Skeletal muscle satellite cell (primary cell): ENCODE measurements at regions not wholly inside any gene's neighbourhood (a gene's known extent, or its start where the extent isn't known, plus 50 kb on each side); places are given as distances from the start of the nearest gene placed in this dataset.

ENCODE experiments used
- H3K27me3 ChIP-seq: 2 replicates; pipeline ENCODE4 v1.7.0; 2013; ENCODE audit warnings: low read length; ENCODE audit not compliant: control insufficient read depth, insufficient read depth
- H3K36me3 ChIP-seq: 2 replicates; pipeline ENCODE4 v1.7.0; 2013; ENCODE audit warnings: mild to moderate bottlenecking, control low read depth, low read length; ENCODE audit not compliant: insufficient read depth
- H3K4me1 ChIP-seq: 2 replicates; pipeline ENCODE4 v1.7.0; 2013; ENCODE audit warnings: low read length; ENCODE audit not compliant: control insufficient read depth, insufficient read depth
- H3K4me2 ChIP-seq: 2 replicates; pipeline ENCODE4 v1.7.0; 2013; ENCODE audit warnings: mild to moderate bottlenecking, low read length
- H3K4me3 ChIP-seq: 2 replicates; pipeline ENCODE4 v1.7.0; 2013; ENCODE audit warnings: low read length
- H3K9ac ChIP-seq: 2 replicates; pipeline ENCODE4 v1.7.0; 2013; ENCODE audit warnings: mild to moderate bottlenecking, low read depth, low read length, moderate library complexity
- H3K9me3 ChIP-seq: replicated peaks from 2 replicates; pipeline ENCODE4 v1.7.0; 2013; ENCODE audit warnings: mild to moderate bottlenecking, control low read depth, low read length

DNA sequence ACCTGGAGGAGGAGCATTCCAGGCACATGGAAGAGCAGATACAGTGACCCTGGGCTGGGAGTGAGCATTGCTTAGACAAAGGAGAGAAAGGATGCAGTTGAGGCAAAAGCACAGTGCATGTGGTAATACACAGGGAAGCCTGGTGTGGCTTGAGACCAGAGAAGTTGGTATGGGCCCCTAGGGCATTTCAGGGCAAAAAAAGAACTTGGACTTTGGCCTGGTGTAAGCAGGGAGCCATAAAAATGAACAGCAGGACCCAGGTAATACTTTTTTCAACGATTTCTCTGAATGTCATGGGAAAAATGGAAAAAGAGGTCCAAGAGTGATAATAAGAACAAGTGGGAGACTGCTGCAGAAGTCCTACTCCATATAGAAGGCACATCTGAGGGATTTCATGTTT, 163.9 kb downstream of the ASCL4 start:
- Histone ChIP-seq H3K27me3 (no peaks in the 10 kb centered on the region), H3K4me1 (no peaks in the 10 kb centered on the region), H3K4me2 (no peak overlapping the region), H3K4me3 (no peak overlapping the region), H3K36me3 (no peaks in the 10 kb centered on the region), H3K9ac (no peak overlapping the region), H3K9me3 (no peaks in the 10 kb centered on the region)

DNA sequence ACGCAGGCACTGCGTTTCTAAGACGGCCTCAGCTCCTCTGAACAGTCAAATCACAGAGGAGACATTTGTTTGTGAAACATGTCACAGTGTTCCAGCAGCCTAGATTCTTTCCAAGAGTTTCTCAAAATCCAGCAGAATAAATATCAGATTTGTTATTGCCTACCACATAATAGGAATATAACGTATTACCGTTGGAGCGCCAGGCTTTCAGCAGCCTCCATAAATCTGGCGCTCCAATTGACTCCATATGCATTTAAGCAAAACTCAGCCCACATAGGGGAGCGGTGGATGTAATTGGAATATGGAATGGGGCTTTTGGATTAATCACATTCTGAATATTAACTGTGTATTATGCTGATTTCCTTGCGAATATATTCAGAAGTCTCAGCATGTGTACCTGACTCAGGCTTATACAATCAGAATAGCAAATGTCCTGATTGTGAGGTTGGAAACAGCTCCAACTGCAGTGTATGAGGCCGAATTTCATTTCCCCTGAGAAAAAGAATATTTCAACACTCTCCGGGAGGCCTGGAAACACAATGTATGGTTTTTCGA, 174.0 kb downstream of the ASCL4 start:
- Histone ChIP-seq H3K27me3 (no peaks in the 10 kb centered on the region), H3K4me2 (no peak overlapping the region), H3K4me3 (no peak overlapping the region), H3K4me1 (no peaks in the 10 kb centered on the region), H3K36me3 (no peaks in the 10 kb centered on the region), H3K9me3 (peaks cover 3% of the 10 kb centered on the region), H3K9ac (no peak overlapping the region)

GRCh38 chr12:107951024-107951423, 176.5 kb downstream of the ASCL4 start:
- H3K9me3 ChIP-seq, result peaks cover 3% of the 10 kb centered on the region
- no peak overlapping the region for H3K4me2 ChIP-seq
- no peaks in the 10 kb centered on the region for H3K4me1 ChIP-seq
- H3K36me3 ChIP-seq, result no peaks in the 10 kb centered on the region
- H3K27me3 ChIP-seq, result no peaks in the 10 kb centered on the region
- no peak overlapping the region for H3K9ac ChIP-seq
- no peak overlapping the region for H3K4me3 ChIP-seq

DNA sequence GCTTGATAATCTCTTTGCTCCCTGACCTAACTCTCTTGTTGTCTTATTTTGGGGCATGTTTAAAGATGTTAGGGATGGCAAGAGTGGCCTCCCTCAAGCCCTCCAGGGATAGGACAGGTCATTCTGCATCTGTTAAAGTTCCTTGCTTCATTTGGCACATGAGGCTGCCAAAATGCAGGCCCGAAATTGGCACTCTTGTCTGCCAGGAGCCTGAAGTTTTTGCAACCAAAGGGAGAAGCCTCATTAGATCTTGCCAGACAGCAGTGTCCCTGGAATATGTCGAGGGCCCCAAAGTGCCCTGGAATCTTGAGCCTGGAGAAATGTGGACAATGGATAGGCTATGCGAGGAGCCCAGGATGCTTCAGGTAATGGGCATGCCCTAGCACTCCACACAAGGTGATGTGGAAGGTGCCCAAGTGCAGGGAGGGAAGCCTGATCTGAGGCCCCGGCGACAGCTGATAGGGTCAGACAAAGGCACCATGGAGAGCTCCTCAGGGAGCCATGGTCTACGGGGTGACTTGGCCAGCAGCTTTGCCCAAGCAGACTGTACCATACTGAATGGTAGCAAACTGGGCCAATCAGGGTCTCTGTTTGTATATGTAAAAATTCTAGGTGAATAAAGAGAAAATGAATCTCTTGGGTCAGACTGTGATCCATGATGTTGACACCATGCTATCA, 173.0 kb upstream of the WSCD2 start:
- H3K27me3 ChIP-seq, result no peaks in the 10 kb centered on the region
- H3K9me3 ChIP-seq, result peaks cover 8% of the 10 kb centered on the region
- no peak overlapping the region for H3K4me2 ChIP-seq
- H3K9ac ChIP-seq, result no peak overlapping the region
- no peaks in the 10 kb centered on the region for H3K36me3 ChIP-seq
- H3K4me1 ChIP-seq, result no peaks in the 10 kb centered on the region
- H3K4me3 ChIP-seq, result no peak overlapping the region

DNA sequence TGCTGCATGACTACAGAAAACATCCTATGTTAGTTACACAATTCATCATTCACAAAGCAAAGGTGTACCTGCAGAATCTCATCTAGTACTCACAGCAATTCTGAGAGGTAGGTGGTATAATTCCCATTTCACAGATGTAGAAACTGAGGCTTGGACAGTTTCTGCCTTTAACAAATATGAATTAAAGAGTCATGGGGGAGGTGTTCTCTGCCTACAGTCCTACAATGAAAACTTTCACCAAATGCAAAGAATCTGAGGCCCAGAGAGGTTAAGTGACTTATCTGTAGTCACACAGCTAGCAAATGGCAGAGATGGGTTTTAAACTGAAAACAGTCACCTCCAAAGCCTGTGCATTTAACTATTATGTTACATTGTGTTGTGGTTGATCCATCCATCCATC, 171.6 kb upstream of the WSCD2 start:
- Histone ChIP-seq H3K9me3 (peaks cover 5% of the 10 kb centered on the region), H3K9ac (no peak overlapping the region), H3K4me3 (no peak overlapping the region), H3K4me2 (no peak overlapping the region), H3K36me3 (no peaks in the 10 kb centered on the region), H3K4me1 (no peaks in the 10 kb centered on the region), H3K27me3 (no peaks in the 10 kb centered on the region)

DNA sequence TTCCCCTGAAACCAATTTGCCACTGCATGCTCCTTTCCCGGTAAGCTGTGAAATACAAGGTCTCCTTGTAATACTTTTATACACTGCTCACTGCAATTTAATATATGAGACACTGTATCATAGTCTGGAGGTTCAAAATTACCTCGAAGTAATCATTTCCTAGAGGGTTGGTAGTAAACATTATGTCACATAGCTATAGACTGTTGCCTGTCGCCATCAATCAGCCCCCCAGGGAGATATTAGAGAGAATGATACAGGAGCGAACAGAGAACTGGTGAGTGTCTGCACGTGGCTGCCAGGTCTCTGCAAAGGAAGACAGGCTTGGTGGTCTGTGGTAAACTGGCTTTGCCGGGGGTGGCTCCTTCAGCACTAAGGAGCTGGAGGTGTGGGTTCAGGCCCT, 165.5 kb upstream of the WSCD2 start:
- H3K36me3 ChIP-seq, result no peaks in the 10 kb centered on the region
- no peak overlapping the region for H3K4me2 ChIP-seq
- H3K9ac ChIP-seq, result no peak overlapping the region
- no peaks in the 10 kb centered on the region for H3K27me3 ChIP-seq
- peaks cover under 1% of the 10 kb centered on the region for H3K9me3 ChIP-seq
- no peak overlapping the region for H3K4me3 ChIP-seq
- H3K4me1 ChIP-seq, result no peaks in the 10 kb centered on the region

DNA sequence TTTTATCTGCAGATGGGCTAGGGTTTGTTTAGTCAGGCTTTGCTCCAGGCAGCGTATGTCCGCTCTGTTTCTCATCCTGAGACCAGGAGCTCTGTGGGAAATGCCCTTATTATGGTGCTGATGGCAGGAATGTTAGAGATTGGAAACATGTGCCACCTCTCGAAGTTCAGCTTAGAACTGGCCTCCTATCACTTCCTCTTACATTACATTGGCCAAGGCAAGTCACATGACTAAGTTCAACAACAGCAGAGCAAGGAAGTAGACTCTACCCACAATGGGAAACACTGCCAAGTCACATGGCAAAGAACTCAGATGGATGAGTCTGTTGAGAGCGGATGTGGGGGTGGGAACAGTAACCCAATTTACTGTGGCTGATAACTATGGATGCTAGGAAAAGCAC, 161.9 kb upstream of the WSCD2 start:
- Histone ChIP-seq H3K4me2 (no peak overlapping the region), H3K4me1 (no peaks in the 10 kb centered on the region), H3K9me3 (no peaks in the 10 kb centered on the region), H3K4me3 (no peak overlapping the region), H3K27me3 (no peaks in the 10 kb centered on the region), H3K36me3 (no peaks in the 10 kb centered on the region), H3K9ac (no peak overlapping the region)

DNA sequence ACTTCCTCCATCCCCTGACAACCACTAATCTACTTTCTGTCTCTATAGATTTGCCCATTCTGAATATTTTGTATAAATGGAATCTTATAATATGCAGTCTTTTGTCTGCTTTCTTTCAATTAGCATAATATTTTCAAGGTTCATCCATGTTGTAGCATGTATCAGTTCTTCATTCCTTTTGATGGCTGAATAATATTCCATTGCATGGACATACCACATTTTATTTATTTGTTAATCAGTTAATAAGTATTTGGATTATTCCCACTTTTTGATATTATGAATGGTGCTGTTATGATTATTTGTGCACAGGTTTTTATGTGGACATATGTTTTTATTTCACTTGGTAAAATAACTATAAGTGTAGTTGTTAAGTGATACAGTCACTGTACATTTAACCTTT, 155.1 kb upstream of the WSCD2 start:
- Histone ChIP-seq H3K4me2 (no peak overlapping the region), H3K4me3 (no peak overlapping the region), H3K9ac (no peak overlapping the region), H3K36me3 (no peaks in the 10 kb centered on the region), H3K9me3 (no peaks in the 10 kb centered on the region), H3K27me3 (no peaks in the 10 kb centered on the region), H3K4me1 (no peaks in the 10 kb centered on the region)

GRCh38 chr12:107976331-107976730, 152.8 kb upstream of the WSCD2 start:
- no peaks in the 10 kb centered on the region for H3K9me3 ChIP-seq
- H3K27me3 ChIP-seq, result no peaks in the 10 kb centered on the region
- no peaks in the 10 kb centered on the region for H3K36me3 ChIP-seq
- H3K9ac ChIP-seq, result no peak overlapping the region
- H3K4me1 ChIP-seq, result no peaks in the 10 kb centered on the region
- no peak overlapping the region for H3K4me3 ChIP-seq
- no peak overlapping the region for H3K4me2 ChIP-seq

- Histone ChIP-seq H3K9me3 (no peaks in the 10 kb centered on the region), H3K9ac (no peak overlapping the region)
These were observed 150.9 kb upstream of the WSCD2 start for GRCh38 chr12:107978201-107978600.

DNA sequence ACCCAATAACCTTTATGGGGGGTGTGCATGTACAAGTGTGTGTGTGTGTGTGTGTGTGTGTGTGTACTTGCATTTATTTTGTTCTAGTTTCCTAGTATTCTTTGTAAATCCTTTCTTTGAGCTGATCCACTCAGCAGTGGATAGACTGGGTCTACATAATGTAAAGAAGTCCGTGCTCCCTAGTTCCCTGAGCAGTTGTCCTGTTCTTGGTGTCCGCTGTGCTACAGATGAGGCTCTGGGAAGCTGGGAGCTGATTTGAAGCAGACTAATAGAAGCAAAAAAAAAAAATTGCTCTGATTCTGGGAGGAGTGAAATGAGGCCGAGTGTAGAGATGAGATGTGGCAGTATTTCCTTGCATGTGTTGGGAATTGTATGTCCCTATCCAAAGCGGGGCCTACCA, 150.4 kb upstream of the WSCD2 start:
- no peak overlapping the region for H3K9ac ChIP-seq
- H3K36me3 ChIP-seq, result no peaks in the 10 kb centered on the region
- H3K4me2 ChIP-seq, result no peak overlapping the region
- H3K27me3 ChIP-seq, result no peaks in the 10 kb centered on the region
- no peaks in the 10 kb centered on the region for H3K9me3 ChIP-seq
- H3K4me3 ChIP-seq, result no peak overlapping the region
- H3K4me1 ChIP-seq, result no peaks in the 10 kb centered on the region

More at GRCh38 chr12:107978201-107978600, 150.9 kb upstream of the WSCD2 start:
- Histone ChIP-seq H3K4me1 (no peaks in the 10 kb centered on the region), H3K27me3 (no peaks in the 10 kb centered on the region), H3K4me3 (no peak overlapping the region), H3K36me3 (no peaks in the 10 kb centered on the region), H3K4me2 (no peak overlapping the region)

- no peak overlapping the region for H3K9ac ChIP-seq
- no peaks in the 10 kb centered on the region for H3K4me1 ChIP-seq
- no peak overlapping the region for H3K4me3 ChIP-seq
These were observed 145.2 kb upstream of the WSCD2 start for GRCh38 chr12:107983756-107984472.

More at GRCh38 chr12:107983756-107984472, 145.2 kb upstream of the WSCD2 start:
- H3K36me3 ChIP-seq, result no peaks in the 10 kb centered on the region
- H3K9me3 ChIP-seq, result no peaks in the 10 kb centered on the region
- no peak overlapping the region for H3K4me2 ChIP-seq
- H3K27me3 ChIP-seq, result no peaks in the 10 kb centered on the region
